Ishikawa (cell line): ENCODE measurements at regions not wholly inside any gene's neighbourhood (a gene's known extent, or its start where the extent isn't known, plus 50 kb on each side); places are given as distances from the start of the nearest gene placed in this dataset.

Experiments
- CEBPB ChIP-seq: IDR thresholded peaks from 2 replicates; pipeline ENCODE4 v1.6.1; 2012
- CREB1 ChIP-seq: IDR thresholded peaks from 2 replicates; pipeline ENCODE4 v1.6.1; 2012; ENCODE audit warnings: low read depth
- EGR1 ChIP-seq: IDR thresholded peaks from 2 replicates; pipeline ENCODE4 v1.6.1; 2012
- EP300 ChIP-seq: IDR thresholded peaks from 2 replicates; pipeline ENCODE4 v1.6.1; 2012; ENCODE audit warnings: borderline replicate concordance
- FOXM1 ChIP-seq: IDR thresholded peaks from 2 replicates; pipeline ENCODE4 v1.6.1; 2012; ENCODE audit warnings: low read depth, borderline replicate concordance
- MAX ChIP-seq: IDR thresholded peaks from 2 replicates; pipeline ENCODE4 v1.6.1; 2012
- NFIC ChIP-seq: IDR thresholded peaks from 2 replicates; pipeline ENCODE4 v1.6.1; 2012
- RAD21 ChIP-seq: IDR thresholded peaks from 2 replicates; pipeline ENCODE4 v1.6.1; 2012; ENCODE audit warnings: low read depth
- TAF1 ChIP-seq: IDR thresholded peaks from 2 replicates; pipeline ENCODE4 v1.6.1; 2012; ENCODE audit warnings: low read depth, mild to moderate bottlenecking
- TCF12 ChIP-seq: IDR thresholded peaks from 2 replicates; pipeline ENCODE4 v1.6.1; 2012; ENCODE audit warnings: low read depth
- TEAD4 ChIP-seq: IDR thresholded peaks from 2 replicates; pipeline ENCODE4 v1.6.1; 2012
- YY1 ChIP-seq: IDR thresholded peaks from 2 replicates; pipeline ENCODE4 v1.6.1; 2012; ENCODE audit warnings: low read depth
- ZBTB7A ChIP-seq: IDR thresholded peaks from 2 replicates; pipeline ENCODE4 v1.6.1; 2012; ENCODE audit warnings: low read depth
- TF ChIP-seq, protein P1 (sequence below): IDR thresholded peaks from 2 replicates; pipeline ENCODE4 v1.6.1; 2012
- TF ChIP-seq, protein P2 (sequence below): IDR thresholded peaks from 2 replicates; pipeline ENCODE4 v1.6.1; 2012; ENCODE audit warnings: low read depth, mild to moderate bottlenecking

GRCh38 chr2:122112216-122113005 lies 357.0 kb downstream of the TSN start:
- TF ChIP-seq CEBPB (no peak), NFIC (no peak), TEAD4 (no peak), CREB1 (no peak), EGR1 (no peak), TAF1 (no peak), FOXM1 (no peak), MAX (no peak), ZBTB7A (no peak), YY1 (no peak), EP300 (no peak), RAD21 (no peak), TCF12 (no peak)
- TF ChIP-seq, protein P1, sequence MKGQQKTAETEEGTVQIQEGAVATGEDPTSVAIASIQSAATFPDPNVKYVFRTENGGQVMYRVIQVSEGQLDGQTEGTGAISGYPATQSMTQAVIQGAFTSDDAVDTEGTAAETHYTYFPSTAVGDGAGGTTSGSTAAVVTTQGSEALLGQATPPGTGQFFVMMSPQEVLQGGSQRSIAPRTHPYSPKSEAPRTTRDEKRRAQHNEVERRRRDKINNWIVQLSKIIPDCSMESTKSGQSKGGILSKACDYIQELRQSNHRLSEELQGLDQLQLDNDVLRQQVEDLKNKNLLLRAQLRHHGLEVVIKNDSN = no peak
- TF ChIP-seq, protein P2, sequence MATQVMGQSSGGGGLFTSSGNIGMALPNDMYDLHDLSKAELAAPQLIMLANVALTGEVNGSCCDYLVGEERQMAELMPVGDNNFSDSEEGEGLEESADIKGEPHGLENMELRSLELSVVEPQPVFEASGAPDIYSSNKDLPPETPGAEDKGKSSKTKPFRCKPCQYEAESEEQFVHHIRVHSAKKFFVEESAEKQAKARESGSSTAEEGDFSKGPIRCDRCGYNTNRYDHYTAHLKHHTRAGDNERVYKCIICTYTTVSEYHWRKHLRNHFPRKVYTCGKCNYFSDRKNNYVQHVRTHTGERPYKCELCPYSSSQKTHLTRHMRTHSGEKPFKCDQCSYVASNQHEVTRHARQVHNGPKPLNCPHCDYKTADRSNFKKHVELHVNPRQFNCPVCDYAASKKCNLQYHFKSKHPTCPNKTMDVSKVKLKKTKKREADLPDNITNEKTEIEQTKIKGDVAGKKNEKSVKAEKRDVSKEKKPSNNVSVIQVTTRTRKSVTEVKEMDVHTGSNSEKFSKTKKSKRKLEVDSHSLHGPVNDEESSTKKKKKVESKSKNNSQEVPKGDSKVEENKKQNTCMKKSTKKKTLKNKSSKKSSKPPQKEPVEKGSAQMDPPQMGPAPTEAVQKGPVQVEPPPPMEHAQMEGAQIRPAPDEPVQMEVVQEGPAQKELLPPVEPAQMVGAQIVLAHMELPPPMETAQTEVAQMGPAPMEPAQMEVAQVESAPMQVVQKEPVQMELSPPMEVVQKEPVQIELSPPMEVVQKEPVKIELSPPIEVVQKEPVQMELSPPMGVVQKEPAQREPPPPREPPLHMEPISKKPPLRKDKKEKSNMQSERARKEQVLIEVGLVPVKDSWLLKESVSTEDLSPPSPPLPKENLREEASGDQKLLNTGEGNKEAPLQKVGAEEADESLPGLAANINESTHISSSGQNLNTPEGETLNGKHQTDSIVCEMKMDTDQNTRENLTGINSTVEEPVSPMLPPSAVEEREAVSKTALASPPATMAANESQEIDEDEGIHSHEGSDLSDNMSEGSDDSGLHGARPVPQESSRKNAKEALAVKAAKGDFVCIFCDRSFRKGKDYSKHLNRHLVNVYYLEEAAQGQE = no peak

DNA sequence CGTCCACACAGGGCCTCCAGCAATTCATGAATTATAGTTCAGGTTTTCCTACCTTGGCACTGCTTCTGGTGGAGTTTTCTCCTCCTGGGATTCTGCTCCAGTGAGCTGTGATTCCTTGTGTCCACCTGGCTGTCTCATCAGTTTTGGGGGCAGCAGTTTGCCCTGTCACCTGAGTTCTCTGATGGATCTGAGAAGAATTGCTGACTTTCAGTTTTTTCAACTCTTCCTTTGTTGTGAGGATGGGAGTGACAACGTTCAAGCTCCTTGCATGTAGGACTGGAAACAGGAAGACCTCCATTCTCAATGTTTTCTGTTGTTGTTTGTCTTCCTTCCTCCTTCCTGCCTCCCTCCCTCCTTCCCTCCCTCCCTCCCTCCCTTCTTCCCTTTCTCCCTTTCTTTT lies 359.0 kb downstream of the TSN start:
- no peak for TF ChIP-seq CREB1
- no peak for TF ChIP-seq FOXM1
- no peak for TF ChIP-seq TCF12
- no peak for TF ChIP-seq ZBTB7A

GRCh38 chr2:122117371-122117770 lies 361.9 kb downstream of the TSN start:
- TF ChIP-seq EP300 = no peak
- TF ChIP-seq YY1 = no peak
- no peak for TF ChIP-seq MAX
- no peak for TF ChIP-seq TCF12
- TF ChIP-seq TAF1 = no peak
- no peak for TF ChIP-seq TEAD4
- TF ChIP-seq RAD21 = no peak
- no peak for TF ChIP-seq CEBPB

GRCh38 chr2:122129399-122129798 lies 373.9 kb downstream of the TSN start:
- TF ChIP-seq, protein P1 = no peak
- TF ChIP-seq MAX = no peak
- TF ChIP-seq TCF12 = no peak
- TF ChIP-seq EGR1 = no peak
- TF ChIP-seq, protein P2 = no peak
- TF ChIP-seq EP300 = no peak
- no peak for TF ChIP-seq CREB1
- TF ChIP-seq TEAD4 = no peak
- TF ChIP-seq TAF1 = no peak
- no peak for TF ChIP-seq RAD21
- no peak for TF ChIP-seq CEBPB
- TF ChIP-seq YY1 = no peak
- no peak for TF ChIP-seq NFIC
- TF ChIP-seq FOXM1 = no peak
- no peak for TF ChIP-seq ZBTB7A

GRCh38 chr2:122132147-122132691 lies 376.8 kb downstream of the TSN start:
- TF ChIP-seq EGR1 (no peak), NFIC (no peak), YY1 (no peak), CREB1 (no peak), CEBPB (no peak), TAF1 (no peak), TEAD4 (no peak)
